WTC11 (cell line): ENCODE measurements at regions not wholly inside any gene's neighbourhood (a gene's known extent, or its start where the extent isn't known, plus 50 kb on each side); places are given as distances from the start of the nearest gene placed in this dataset.

Source experiments
- ATAC-seq: fragments of 200-7000 bp; cut with Tn5 transposase; 2 replicates; pipeline ENCODE4 v1.10.0; 2021; ENCODE audit warnings: mild to moderate bottlenecking, moderate library complexity
- CTCF ChIA-PET: fragments of 300-600 bp; sonication (Branson Sonifier 250); formaldehyde crosslinking; loops from one replicate; lab custom pipeline; 2021; ENCODE audit warnings: antibody characterized with exemption; lab: Charles Lee
- POLR2A ChIA-PET: fragments of 350-600 bp; sonication (Branson Sonifier 250); formaldehyde crosslinking; loops from one replicate; lab custom pipeline; 2021; ENCODE audit warnings: antibody characterized with exemption; lab: Charles Lee
- DNase-seq: peaks from one replicate; pipeline ENCODE4 v3.0.0; 2021; ENCODE audit warnings: low spot score
- H3K27ac Mint-ChIP-seq: 2 replicates; pipeline ENCODE4 v1.8.0; 2021; ENCODE audit warnings: mixed read lengths
- H3K27me3 Mint-ChIP-seq: 2 replicates; pipeline ENCODE4 v1.8.0; 2021; ENCODE audit warnings: low read depth, mild to moderate bottlenecking, moderate library complexity, mixed read lengths
- H3K36me3 Mint-ChIP-seq: 2 replicates; pipeline ENCODE4 v1.8.0; 2021; ENCODE audit warnings: mixed read lengths
- H3K4me1 Mint-ChIP-seq: 2 replicates; pipeline ENCODE4 v1.8.0; 2022; ENCODE audit warnings: mixed read lengths
- H3K4me3 Mint-ChIP-seq: 2 replicates; pipeline ENCODE4 v1.8.0; 2021; ENCODE audit warnings: mild to moderate bottlenecking, moderate library complexity, mixed read lengths
- H3K9me3 Mint-ChIP-seq: 2 replicates; pipeline ENCODE4 v1.8.0; 2021; ENCODE audit warnings: mixed read lengths
- ELF4 ChIP-seq: sonication (generic); formaldehyde crosslinking; IDR thresholded peaks from 2 replicates; pipeline ENCODE4 v1.8.1; 2022; ENCODE audit warnings: low read depth, mild to moderate bottlenecking, moderate library complexity, missing genetic modification reagents
- FOXP1 ChIP-seq: sonication (generic); formaldehyde crosslinking; IDR thresholded peaks from 2 replicates; pipeline ENCODE4 v1.8.0; 2022; ENCODE audit warnings: missing genetic modification reagents, mild to moderate bottlenecking, moderate library complexity, borderline replicate concordance
- GTF2I ChIP-seq: fragments of 250-450 bp; sonication (Bioruptor Pico); conservative IDR thresholded peaks from 2 replicates; pipeline ENCODE4 v1.4.0; 2021; ENCODE audit warnings: mild to moderate bottlenecking
- MYBL2 ChIP-seq: sonication (generic); formaldehyde crosslinking; IDR thresholded peaks from 2 replicates; pipeline ENCODE4 v1.8.1; 2023; ENCODE audit warnings: mild to moderate bottlenecking, moderate library complexity, missing genetic modification reagents
- OVOL2 ChIP-seq: fragments of 250-450 bp; sonication (Bioruptor Pico); IDR thresholded peaks from 2 replicates; pipeline ENCODE4 v1.9.0; 2021; ENCODE audit warnings: mild to moderate bottlenecking, borderline replicate concordance
- RELA ChIP-seq: sonication (generic); formaldehyde crosslinking; IDR thresholded peaks from 2 replicates; pipeline ENCODE4 v1.8.1; 2022; ENCODE audit warnings: missing genetic modification reagents, mild to moderate bottlenecking, borderline replicate concordance
- SOX15 ChIP-seq: fragments of 250-450 bp; sonication (Bioruptor Pico); IDR thresholded peaks from 2 replicates; pipeline ENCODE4 v1.9.0; 2021; ENCODE audit warnings: mild to moderate bottlenecking
- TEAD1 ChIP-seq: sonication (generic); formaldehyde crosslinking; IDR thresholded peaks from 2 replicates; pipeline ENCODE4 v1.8.0; 2022; ENCODE audit warnings: mild to moderate bottlenecking, missing genetic modification reagents
- TEAD4 ChIP-seq: sonication (generic); formaldehyde crosslinking; IDR thresholded peaks from 2 replicates; pipeline ENCODE4 v1.8.0; 2022; ENCODE audit warnings: mild to moderate bottlenecking, missing genetic modification reagents
- ZBTB21 ChIP-seq: sonication (generic); formaldehyde crosslinking; IDR thresholded peaks from 2 replicates; pipeline ENCODE4 v1.8.1; 2023; ENCODE audit warnings: mild to moderate bottlenecking, missing genetic modification reagents, borderline replicate concordance
- ZNF121 ChIP-seq: sonication (generic); formaldehyde crosslinking; IDR thresholded peaks from 2 replicates; pipeline ENCODE4 v1.8.0; 2023; ENCODE audit warnings: missing genetic modification reagents
- ZNF232 ChIP-seq: sonication (generic); formaldehyde crosslinking; IDR thresholded peaks from 2 replicates; pipeline ENCODE4 v1.8.0; 2022; ENCODE audit warnings: mild to moderate bottlenecking, missing genetic modification reagents
- ZNF416 ChIP-seq: fragments of 250-450 bp; sonication (Bioruptor Pico); IDR thresholded peaks from 2 replicates; pipeline ENCODE4 v1.9.0; 2021; ENCODE audit warnings: mild to moderate bottlenecking, inconsistent platforms
- TF ChIP-seq, protein P1 (sequence below): sonication (generic); formaldehyde crosslinking; IDR thresholded peaks from 2 replicates; pipeline ENCODE4 v1.8.0; 2023; ENCODE audit warnings: mild to moderate bottlenecking, missing genetic modification reagents
- TF ChIP-seq, protein P2 (sequence below): sonication (generic); formaldehyde crosslinking; conservative IDR thresholded peaks from 2 replicates; pipeline ENCODE4 v1.8.1; 2023; ENCODE audit warnings: mild to moderate bottlenecking, low read depth, missing genetic modification reagents, moderate library complexity
- TF ChIP-seq, protein P3 (sequence below): sonication (generic); formaldehyde crosslinking; IDR thresholded peaks from 2 replicates; pipeline ENCODE4 v1.8.1; 2022; ENCODE audit warnings: low read depth, missing genetic modification reagents, borderline replicate concordance
- TF ChIP-seq, protein P4 (sequence below): fragments of 250-450 bp; sonication (Bioruptor Pico); conservative IDR thresholded peaks from 2 replicates; pipeline ENCODE4 v1.9.0; 2021; ENCODE audit warnings: mild to moderate bottlenecking

DNA sequence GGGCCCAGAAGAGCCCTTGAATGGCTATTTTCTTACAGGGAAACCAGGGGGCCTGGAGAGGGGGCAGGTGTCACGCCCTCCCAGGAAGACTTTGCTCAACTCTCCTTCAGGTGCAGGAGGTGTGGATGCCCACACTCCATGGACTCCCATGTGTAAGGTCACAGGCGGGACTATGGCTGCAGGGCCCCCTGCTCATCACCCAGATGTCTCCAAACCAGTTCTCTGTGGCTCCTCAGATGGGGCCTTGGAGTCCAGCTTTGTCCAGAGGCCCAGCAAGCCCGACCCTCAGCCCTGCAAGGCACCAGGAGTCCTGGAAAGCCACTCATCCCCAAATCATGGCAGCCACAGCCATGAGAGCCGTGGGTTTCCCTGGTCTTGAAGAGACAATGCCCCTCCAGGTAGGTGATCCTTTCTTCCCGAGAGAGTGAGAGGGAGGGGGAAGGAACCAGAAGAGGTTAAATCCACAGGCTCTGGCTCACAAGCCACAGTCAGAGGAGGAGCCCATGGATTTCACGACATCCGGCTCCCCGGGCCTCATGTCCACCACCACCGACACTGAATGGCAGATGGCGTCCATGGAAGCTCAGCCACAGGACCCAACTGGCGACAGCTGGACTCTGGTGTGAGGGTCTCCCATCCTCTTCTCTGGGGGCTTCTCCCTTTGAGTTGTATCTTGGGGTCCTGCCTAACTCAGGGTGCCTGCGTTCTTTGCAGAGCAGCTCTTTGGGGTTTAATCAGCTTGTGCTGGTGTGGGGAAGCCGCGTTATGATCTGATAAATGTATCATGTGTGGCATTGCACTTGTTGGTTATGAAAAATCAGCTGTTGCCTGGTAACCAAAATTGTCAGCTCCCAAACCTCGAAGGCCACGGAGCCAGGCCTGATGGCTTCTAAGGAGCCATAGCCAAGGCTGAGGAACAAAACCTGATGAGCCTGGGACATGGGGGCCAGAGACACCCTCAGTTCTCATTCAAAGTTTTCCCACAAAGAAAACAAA lies 620.4 kb downstream of the BRD1 start:
- Mint-ChIP-seq H3K27ac (no peak overlapping the region), H3K4me1 (0 out of 2 replicates have a peak, but pooled peaks cover 3% of the 10 kb centered on the region), H3K27me3 (no peaks in the 10 kb centered on the region), H3K4me3 (no peak overlapping the region), H3K9me3 (no peaks in the 10 kb centered on the region), H3K36me3 (no peaks in the 10 kb centered on the region)
- CTCF ChIA-PET = no interaction called here
- DNase-seq (peak; percentile 3), ATAC-seq (no peak)
- TF ChIP-seq GTF2I (CRISPR knock-in tag) (no peak), FOXP1 (no peak), ZNF121 (CRISPR knock-in tag) (no peak), ELF4 (CRISPR knock-in tag) (no peak)
- TF ChIP-seq, protein P1, sequence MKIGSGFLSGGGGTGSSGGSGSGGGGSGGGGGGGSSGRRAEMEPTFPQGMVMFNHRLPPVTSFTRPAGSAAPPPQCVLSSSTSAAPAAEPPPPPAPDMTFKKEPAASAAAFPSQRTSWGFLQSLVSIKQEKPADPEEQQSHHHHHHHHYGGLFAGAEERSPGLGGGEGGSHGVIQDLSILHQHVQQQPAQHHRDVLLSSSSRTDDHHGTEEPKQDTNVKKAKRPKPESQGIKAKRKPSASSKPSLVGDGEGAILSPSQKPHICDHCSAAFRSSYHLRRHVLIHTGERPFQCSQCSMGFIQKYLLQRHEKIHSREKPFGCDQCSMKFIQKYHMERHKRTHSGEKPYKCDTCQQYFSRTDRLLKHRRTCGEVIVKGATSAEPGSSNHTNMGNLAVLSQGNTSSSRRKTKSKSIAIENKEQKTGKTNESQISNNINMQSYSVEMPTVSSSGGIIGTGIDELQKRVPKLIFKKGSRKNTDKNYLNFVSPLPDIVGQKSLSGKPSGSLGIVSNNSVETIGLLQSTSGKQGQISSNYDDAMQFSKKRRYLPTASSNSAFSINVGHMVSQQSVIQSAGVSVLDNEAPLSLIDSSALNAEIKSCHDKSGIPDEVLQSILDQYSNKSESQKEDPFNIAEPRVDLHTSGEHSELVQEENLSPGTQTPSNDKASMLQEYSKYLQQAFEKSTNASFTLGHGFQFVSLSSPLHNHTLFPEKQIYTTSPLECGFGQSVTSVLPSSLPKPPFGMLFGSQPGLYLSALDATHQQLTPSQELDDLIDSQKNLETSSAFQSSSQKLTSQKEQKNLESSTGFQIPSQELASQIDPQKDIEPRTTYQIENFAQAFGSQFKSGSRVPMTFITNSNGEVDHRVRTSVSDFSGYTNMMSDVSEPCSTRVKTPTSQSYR = no peak
- TF ChIP-seq, protein P2, sequence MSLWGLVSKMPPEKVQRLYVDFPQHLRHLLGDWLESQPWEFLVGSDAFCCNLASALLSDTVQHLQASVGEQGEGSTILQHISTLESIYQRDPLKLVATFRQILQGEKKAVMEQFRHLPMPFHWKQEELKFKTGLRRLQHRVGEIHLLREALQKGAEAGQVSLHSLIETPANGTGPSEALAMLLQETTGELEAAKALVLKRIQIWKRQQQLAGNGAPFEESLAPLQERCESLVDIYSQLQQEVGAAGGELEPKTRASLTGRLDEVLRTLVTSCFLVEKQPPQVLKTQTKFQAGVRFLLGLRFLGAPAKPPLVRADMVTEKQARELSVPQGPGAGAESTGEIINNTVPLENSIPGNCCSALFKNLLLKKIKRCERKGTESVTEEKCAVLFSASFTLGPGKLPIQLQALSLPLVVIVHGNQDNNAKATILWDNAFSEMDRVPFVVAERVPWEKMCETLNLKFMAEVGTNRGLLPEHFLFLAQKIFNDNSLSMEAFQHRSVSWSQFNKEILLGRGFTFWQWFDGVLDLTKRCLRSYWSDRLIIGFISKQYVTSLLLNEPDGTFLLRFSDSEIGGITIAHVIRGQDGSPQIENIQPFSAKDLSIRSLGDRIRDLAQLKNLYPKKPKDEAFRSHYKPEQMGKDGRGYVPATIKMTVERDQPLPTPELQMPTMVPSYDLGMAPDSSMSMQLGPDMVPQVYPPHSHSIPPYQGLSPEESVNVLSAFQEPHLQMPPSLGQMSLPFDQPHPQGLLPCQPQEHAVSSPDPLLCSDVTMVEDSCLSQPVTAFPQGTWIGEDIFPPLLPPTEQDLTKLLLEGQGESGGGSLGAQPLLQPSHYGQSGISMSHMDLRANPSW (CRISPR knock-in tag) = no peak
- POLR2A ChIA-PET = no interaction called here

DNA sequence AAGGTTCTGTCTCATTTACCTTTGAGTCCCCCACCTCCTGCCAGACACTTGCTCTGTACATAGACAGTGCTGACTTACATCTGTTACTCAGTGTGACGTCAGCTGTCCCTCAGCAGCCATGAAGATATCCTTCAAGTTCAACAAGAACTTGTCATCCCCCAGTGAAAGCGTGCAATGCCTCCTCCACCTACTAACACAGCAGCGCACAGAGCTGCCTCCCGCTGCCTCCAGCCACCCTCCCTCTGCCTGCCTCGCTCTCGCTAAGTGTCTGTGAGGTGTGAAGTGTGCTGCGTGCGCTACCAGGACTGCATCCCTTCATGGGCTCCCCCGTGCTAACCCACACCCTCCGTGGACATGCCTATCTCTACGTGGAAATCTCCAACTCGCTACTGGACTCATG lies 621.4 kb downstream of the BRD1 start:
- no peaks in the 10 kb centered on the region for H3K9me3 Mint-ChIP-seq

More for the DNA sequence above, 621.4 kb downstream of the BRD1 start:
- H3K27me3 Mint-ChIP-seq = no peaks in the 10 kb centered on the region
- ATAC-seq (no peak), DNase-seq (no peak)
- H3K4me3 Mint-ChIP-seq = no peak overlapping the region
- H3K4me1 Mint-ChIP-seq = 0 out of 2 replicates have a peak, but pooled peaks cover 3% of the 10 kb centered on the region
- no peak overlapping the region for H3K27ac Mint-ChIP-seq
- no peaks in the 10 kb centered on the region for H3K36me3 Mint-ChIP-seq
- TF ChIP-seq TEAD4 (CRISPR knock-in tag) (no peak), OVOL2 (CRISPR knock-in tag) (no peak), ZNF416 (CRISPR knock-in tag) (no peak), ZBTB21 (CRISPR knock-in tag) (no peak), SOX15 (no peak), TEAD1 (CRISPR knock-in tag) (no peak), RELA (CRISPR knock-in tag) (no peak), MYBL2 (CRISPR knock-in tag) (no peak), ZNF232 (CRISPR knock-in tag) (no peak)
- TF ChIP-seq, protein P3, sequence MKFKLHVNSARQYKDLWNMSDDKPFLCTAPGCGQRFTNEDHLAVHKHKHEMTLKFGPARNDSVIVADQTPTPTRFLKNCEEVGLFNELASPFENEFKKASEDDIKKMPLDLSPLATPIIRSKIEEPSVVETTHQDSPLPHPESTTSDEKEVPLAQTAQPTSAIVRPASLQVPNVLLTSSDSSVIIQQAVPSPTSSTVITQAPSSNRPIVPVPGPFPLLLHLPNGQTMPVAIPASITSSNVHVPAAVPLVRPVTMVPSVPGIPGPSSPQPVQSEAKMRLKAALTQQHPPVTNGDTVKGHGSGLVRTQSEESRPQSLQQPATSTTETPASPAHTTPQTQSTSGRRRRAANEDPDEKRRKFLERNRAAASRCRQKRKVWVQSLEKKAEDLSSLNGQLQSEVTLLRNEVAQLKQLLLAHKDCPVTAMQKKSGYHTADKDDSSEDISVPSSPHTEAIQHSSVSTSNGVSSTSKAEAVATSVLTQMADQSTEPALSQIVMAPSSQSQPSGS (CRISPR knock-in tag) = no peak
- TF ChIP-seq, protein P4, sequence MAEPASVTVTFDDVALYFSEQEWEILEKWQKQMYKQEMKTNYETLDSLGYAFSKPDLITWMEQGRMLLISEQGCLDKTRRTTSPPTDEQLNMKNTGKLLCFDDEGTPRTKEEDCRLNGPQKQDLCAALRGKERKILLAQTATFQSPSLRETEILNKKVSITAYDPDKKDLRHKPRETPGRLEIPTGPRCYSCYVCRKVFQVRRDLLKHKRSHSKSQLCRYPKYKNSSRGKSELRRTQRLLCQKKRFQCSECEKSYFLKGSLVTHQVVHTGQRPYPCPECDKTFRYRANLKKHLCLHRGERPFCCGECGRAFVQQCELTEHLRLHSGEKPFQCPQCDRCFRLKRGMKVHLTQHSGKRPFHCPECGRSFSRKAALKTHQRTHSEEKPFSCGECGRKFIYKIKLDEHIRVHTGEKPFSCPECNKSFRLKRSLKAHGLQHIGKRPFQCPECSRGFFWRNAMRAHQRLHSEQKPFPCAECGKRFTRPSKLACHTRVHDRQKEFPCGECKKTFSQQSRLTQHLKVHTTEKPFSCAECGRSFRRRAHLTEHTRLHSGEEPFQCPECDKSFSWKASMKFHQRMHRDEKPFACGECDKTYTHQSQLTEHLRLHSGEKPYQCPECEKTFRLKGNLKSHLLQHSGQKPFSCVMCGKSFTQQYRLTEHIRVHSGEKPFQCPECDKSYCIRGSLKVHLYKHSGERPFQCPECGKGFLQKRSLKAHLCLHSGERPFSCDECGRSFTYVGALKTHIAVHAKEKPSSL (CRISPR knock-in tag) = no peak
- POLR2A ChIA-PET = no interaction called here
- CTCF ChIA-PET = no interaction called here
